ENCODE measurements at regions not wholly inside any gene's neighbourhood (a gene's known extent, or its start where the extent isn't known, plus 50 kb on each side); places are given as distances from the start of the nearest gene placed in this dataset.

DNA sequence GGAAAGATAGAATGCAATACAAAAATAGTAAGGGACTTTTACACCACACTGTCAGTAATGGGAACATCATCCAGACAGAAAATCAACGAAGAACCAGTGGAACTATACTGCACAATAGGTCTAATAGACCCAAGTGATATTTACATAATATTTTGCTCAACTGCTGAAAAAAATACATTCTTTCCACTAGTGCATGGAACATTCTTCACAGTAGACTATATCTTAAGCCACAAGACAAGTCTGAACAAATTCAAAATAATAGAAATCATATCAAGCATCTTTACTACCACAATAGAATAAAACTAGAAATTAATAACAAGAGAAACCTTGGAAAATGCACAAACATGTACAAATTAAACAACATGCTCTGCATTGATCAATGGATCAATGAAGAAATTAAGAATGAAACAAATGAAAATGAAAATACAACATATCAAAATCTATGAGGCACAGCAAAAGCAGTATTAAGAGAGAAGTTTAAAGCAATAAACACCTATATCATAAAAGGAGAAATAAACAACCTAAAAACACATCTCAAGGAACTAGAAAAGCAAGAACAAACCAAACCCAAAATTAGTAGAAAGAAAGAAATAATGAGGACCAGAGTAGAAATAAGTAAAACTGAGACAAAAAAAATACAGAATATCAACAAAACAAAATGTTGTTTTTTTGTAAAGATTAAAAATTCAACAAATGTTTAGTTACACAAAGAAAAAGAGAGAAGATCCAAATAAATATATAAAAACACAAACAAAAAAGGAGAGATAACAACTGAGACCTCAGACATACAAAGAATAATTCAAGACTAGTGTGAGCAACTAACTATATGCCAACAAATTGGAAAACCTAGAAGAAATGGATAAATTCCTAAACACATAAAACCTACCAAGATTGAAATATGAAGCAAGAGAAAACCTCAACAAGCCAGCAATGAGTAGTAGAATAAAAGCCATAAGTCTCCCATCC is 51.5 kb upstream of the ANTXR2 start:
- no peak for DNase-seq (ENCODE audit: low read depth)

All from CMK (cell line).